ENCODE measurements at regions not wholly inside any gene's neighbourhood (a gene's known extent, or its start where the extent isn't known, plus 50 kb on each side); places are given as distances from the start of the nearest gene placed in this dataset.

GRCh38 chr6:150751296-150751695 is 114.2 kb upstream of the MTHFD1L start:
- no peak for TF ChIP-seq TAF7 (tag; IDR thresholded peaks at IDR 0.05)
- TF ChIP-seq THRA (IDR thresholded peaks at IDR 0.05): no peak
- no peak for TF ChIP-seq TAF1 (IDR thresholded peaks at IDR 0.05; ENCODE audit: control insufficient read depth, extremely low read depth, insufficient read depth, low read length, severe bottlenecking)
- TF ChIP-seq TRIM28 (IDR thresholded peaks at IDR 0.05): no peak
- TF ChIP-seq ZNF121 (CRISPR knock-in tag; conservative IDR thresholded peaks at IDR 0.05): no peak
- TF ChIP-seq FOSL1 (tag; conservative IDR thresholded peaks at IDR 0.05): no peak
- no peak for TF ChIP-seq CTCF (IDR thresholded peaks at IDR 0.05 in 2 of 3, conservative IDR thresholded peaks at IDR 0.05 in 1 of 3; ENCODE audit: insufficient read depth in 2 of 3, low read depth in 1 of 3, low read length in 3 of 3)
- no peak for TF ChIP-seq ATF2 (CRISPR knock-in tag; IDR thresholded peaks at IDR 0.05)
- no peak for TF ChIP-seq GTF2F1 (IDR thresholded peaks at IDR 0.05; ENCODE audit: low read depth, low read length)
- no peak for TF ChIP-seq NCOA4 (IDR thresholded peaks at IDR 0.05; ENCODE audit: partially characterized antibody)
- no peak for TF ChIP-seq ESRRA (IDR thresholded peaks at IDR 0.05; ENCODE audit: borderline replicate concordance, low read depth)
- TF ChIP-seq SAFB2 (IDR thresholded peaks at IDR 0.05; ENCODE audit: borderline replicate concordance, low read depth, low read length, severe bottlenecking): no peak
- no peak for TF ChIP-seq PHB (CRISPR knock-in tag; IDR thresholded peaks at IDR 0.05)
